HL-60 (cell line): ENCODE measurements at regions not wholly inside any gene's neighbourhood (a gene's known extent, or its start where the extent isn't known, plus 50 kb on each side); places are given as distances from the start of the nearest gene placed in this dataset.

Experiments
- DNase-seq, 2 experiments: peaks; one replicate each; pipeline ENCODE4 v3.0.0-alpha.2; 2010 to 2020; ENCODE audit warnings: low read depth in 1 of 2, low spot score in 1 of 2
- H3K27ac ChIP-seq: fragments of 250-450 bp; sonication (Bioruptor Pico); replicated peaks from 2 replicates; pipeline ENCODE4 v1.5.1; 2020; ENCODE audit warnings: mild to moderate bottlenecking, moderate library complexity
- H3K27me3 ChIP-seq: fragments of 250-450 bp; sonication (Bioruptor Pico); 2 replicates; pipeline ENCODE4 v1.5.1; 2021; ENCODE audit warnings: mild to moderate bottlenecking, moderate library complexity; ENCODE audit not compliant: insufficient read depth, poor library complexity, severe bottlenecking
- H3K4me3 ChIP-seq: replicated peaks from 2 replicates; pipeline ENCODE4 v1.5.1; 2011; ENCODE audit warnings: mild to moderate bottlenecking, control low read depth, low read length; ENCODE audit not compliant: insufficient read depth
- CTCF ChIP-seq: IDR thresholded peaks from one replicate; pipeline ENCODE4 v1.5.1; 2011; ENCODE audit warnings: low read length, control low read depth, inconsistent platforms; ENCODE audit not compliant: insufficient read depth
- GABPA ChIP-seq: IDR thresholded peaks from 2 replicates; pipeline ENCODE4 v1.6.1; 2012; ENCODE audit warnings: low read depth
- POLR2AphosphoS5 ChIP-seq: IDR thresholded peaks from 2 replicates; pipeline ENCODE4 v1.6.1; 2012; ENCODE audit warnings: low read depth
- REST ChIP-seq: IDR thresholded peaks from 2 replicates; pipeline ENCODE4 v1.6.1; 2012; ENCODE audit warnings: low read depth; ENCODE audit not compliant: insufficient replicate concordance
- SPI1 ChIP-seq: IDR thresholded peaks from 2 replicates; pipeline ENCODE4 v1.6.1; 2012; ENCODE audit warnings: low read depth, mild to moderate bottlenecking, borderline replicate concordance

DNA sequence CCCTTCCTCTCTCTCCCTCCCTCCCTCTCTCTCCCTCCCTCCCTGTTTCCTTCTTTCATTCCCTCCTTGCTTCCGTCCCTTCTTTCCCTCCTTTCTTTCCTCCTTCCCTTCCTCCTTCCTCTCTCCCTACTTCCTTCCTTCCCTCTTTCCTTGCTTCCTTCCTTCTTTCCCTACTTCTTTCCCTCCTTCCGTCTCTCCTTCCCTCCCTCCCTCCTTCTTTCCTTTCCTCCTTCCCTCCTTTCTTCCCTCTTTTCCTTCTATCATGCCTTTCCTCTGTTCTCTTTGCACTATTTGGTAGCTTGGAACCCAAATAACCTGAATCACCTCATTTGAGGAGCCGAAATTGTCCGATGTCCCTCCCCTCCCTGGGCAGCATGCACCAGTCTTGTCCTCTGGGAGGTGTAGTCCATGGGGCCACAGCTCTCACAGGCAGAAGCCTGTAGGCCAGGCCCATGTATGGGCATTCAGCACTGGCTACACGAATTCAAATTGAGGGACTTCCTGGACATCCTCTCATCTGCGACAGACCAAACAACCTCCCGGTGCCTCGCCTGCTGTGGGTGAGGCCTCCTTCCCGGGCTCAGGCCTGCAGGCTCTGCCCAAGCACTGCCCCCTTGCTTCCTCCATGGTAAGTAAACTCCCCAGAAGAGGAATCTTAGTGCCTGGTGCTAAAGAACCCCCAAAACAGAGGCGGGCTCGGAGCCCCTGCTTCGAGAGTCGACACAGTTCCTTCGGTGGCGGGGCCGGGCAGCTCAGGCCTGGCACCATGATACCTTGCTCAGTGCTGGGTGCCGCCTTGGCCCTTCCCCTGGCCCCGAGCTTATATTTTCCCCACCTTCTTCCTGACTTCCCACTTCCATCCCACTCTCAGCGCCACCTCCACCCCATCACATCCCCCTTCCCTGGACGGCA lies 454.1 kb upstream of the CADM1 start:
- no peak for DNase-seq
- Histone ChIP-seq H3K27me3 (peaks cover 6% of the 10 kb centered on the region), H3K27ac (no peak overlapping the region), H3K4me3 (no peak overlapping the region)
- TF ChIP-seq REST: no peak
- TF ChIP-seq POLR2AphosphoS5: no peak

DNA sequence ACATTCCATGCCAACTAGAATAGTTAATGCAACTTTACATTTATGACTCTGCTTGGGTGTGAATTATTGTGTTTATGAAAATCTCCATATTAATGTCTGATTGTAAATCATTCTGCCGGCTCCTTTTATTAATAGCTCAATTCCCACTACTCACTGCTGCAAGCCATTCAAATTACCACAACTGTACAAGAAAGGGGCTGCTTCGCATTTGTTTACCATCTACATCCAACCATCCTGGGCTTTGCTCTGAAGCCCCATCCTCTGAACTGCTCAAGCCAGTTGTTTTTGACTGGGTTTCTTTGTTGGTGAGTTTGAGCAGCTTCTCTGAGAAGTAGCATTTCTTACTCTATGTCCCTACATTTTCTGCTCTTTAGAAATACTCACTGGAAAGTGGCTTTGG lies 451.6 kb upstream of the CADM1 start:
- DNase-seq: no peak
- H3K27ac ChIP-seq: no peak overlapping the region
- no peak overlapping the region for H3K4me3 ChIP-seq
- no peak for TF ChIP-seq REST
- TF ChIP-seq CTCF: no peak
- TF ChIP-seq GABPA: no peak
- TF ChIP-seq SPI1: no peak
- TF ChIP-seq POLR2AphosphoS5: no peak
- H3K27me3 ChIP-seq: peaks cover 6% of the 10 kb centered on the region

- no peak for DNase-seq
- Histone ChIP-seq H3K27ac (no peak overlapping the region), H3K4me3 (no peak overlapping the region), H3K27me3 (peaks cover 6% of the 10 kb centered on the region)
- no peak for TF ChIP-seq REST
- no peak for TF ChIP-seq CTCF
- no peak for TF ChIP-seq POLR2AphosphoS5
- TF ChIP-seq SPI1: no peak
- no peak for TF ChIP-seq GABPA
These were observed 446.4 kb upstream of the CADM1 start for GRCh38 chr11:115950660-115951059.
